Mucosa of gallbladder (tissue), 1 donor: ENCODE measurements at regions not wholly inside any gene's neighbourhood (a gene's known extent, or its start where the extent isn't known, plus 50 kb on each side); places are given as distances from the start of the nearest gene placed in this dataset.
A peak's percentile ranks its signal among the peaks of the same experiment; 100 is the strongest.
"Not testable (repeated sequence)": the region's sequence is repeated elsewhere in the genome, so short reads cannot be mapped to it uniquely, and the experiment has no call there.

ENCODE experiments used
- DNase-seq: peaks from one replicate; pipeline ENCODE4 v3.0.0-alpha.2; 2020; ENCODE audit warnings: low spot score
- donor health status: DM: no; HTN: no; CAD: no.

DNA sequence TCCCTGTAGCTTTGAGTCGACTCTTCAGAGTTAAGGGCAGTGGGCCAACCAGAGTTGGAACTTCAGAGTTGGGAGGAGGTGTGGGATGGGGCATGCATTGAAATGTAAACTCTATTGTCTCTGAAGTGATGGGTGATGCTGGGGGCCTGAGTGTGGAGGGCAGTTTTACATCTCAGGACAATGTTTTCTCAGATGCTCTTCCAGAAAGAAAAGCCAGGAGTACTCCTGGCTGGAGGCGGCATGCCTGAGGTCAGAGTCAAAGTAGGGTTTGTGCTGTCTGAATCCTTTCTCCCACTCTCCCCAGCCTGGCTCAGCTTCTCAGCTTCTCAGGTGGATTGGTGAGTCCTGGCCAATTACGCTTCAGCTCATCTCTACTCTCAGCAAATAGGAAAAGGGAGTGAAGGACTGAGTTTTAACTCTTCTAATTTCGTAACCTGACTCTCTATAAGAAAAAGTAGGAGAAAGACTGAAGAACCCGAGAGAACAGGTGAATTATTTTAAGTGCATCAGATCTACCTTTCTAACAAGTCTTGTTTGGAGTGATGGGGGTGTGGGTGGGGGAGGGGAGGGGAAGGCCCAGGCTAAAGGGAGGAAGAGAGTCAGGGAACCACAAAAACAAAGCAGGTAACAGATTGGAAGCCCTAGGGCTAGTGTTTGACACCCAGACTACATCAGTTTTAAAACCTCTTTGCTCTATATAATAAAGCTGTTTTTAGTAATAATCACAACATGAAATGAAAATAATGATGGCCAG is 107.5 kb upstream of the PELI1 start:
- DNase-seq, result no peak

DNA sequence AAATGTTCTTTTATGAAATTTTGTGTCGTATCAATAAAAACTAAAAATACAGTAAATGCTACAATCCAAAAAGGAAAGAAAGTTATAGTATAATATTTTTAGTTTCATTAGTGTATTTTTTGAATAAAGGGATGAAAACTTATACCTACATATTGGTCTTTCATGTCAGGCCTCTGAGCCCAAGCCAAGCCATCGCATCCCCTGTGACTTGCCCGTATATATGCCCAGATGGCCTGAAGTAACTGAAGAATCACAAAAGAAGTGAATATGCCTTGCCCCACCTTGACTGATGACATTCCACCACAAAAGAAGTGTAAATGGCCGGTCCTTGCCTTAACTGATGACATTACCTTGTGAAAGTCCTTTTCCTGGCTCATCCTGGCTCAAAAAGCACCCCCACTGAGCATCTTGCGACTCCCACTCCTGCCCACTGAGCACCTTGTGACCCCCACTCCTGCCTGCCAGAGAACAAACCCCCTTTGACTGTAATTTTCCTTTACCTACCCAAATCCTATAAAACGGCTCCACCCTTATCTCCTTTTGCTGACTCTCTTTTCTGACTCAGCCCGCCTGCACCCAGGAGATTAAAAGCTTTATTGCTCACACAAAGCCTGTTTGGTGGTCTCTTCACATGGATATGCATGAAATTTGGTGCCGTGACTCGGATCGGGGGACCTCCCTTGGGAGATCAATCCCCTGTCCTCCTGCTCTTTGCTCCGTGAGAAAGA is 108.2 kb upstream of the PELI1 start:
- DNase-seq, result not testable (repeated sequence)

- DNase-seq, result not testable (repeated sequence)
These were observed 109.2 kb upstream of the PELI1 start for GRCh38 chr2:64253421-64253820.

DNA sequence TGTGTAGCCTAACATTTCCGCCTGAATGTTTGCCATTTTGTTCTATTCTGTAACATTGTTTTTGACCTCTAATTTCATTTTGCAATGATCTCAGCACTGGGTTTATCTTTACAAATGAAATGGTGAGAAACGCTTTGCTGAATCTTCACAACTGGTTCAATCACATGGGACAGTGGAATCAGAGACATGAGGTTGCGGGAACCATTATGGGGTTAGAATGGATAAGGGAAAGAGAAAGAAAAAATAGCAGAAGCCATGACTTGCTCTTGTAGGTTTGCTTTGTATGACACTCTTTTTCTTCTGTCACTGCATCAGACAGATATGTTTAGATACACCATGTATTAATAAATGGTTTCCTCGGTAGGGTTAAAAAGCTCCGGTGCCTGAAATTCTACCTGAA is 114.3 kb upstream of the PELI1 start:
- no peak for DNase-seq

- peak; percentile 28 for DNase-seq
These were observed 115.1 kb upstream of the PELI1 start for GRCh38 chr2:64259312-64259711.

DNA sequence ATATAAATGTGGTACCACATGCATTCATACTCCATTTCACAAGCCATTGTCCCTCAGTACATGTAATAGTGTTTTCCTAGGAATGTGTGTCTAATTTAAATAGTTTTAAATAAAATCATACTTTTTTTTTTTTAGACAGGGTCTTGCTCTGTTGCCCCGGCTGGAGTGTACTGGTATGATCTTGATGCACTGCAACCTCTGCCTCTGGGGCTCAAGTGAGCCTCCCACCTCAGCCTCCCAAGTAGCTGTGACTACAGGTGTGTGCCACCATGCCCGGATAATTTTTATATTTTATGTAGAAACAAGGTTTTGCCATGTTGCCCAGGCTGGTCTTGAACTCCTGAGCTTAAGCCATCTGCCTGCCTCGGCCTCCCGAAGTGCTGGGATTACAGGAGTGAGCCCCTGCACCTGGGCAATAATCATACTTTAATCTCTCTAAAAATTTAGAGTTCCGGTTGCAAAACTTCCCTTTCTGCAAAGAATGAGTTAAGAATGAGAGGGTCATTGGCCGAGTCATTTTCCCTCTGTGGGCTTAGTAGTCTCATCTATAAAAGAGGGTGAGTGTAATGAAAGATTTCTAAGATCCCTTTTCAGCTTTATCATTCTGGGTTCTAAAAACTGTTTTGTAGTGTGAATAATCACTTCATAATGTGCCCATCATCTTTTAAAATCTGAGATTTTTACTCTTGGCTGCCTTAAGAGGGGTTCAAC is 116.0 kb upstream of the PELI1 start:
- DNase-seq, result no peak

DNA sequence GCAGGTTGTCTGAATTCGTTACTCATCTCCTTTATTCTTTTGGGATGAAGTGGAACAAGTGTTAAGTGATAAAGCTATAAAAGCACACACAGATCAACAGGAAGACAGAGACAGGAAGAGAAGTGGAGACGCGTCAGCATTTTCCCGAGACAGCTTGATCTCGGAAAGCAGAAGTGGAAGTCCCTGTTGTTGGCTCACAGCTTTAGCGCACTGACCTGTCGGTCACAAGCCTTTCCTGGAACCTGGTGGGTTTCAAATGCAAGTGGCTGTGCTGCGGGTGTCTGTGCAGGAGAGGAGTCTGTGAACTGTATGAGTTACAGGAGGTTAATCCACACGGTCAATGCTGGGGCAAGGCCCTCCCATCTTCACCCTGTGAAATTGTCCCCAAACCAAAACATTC is 116.6 kb upstream of the PELI1 start:
- DNase-seq, result peak; percentile 65

DNA sequence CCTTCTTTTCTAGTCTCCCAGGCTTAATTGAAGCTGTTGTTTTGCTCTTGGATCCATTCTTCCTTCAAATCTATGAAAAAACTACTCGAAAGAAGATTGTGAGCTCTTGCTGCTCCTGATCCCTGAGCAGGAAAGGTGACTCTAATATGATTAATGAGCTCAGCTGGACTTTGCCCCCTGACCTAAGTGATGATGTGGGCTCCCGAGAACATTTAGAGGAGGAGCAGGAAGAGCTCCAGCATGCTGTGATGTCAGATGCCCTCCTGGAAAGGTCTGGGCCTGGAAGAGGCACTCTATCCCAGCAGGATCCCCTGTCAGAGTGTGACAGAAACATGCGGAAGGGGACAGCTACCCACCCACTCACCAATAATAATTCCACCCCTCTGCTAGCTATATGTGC is 117.9 kb upstream of the PELI1 start:
- DNase-seq, result peak; percentile 89

GRCh38 chr2:64262816-64263215 is 118.6 kb upstream of the PELI1 start:
- DNase-seq, result no peak

DNA sequence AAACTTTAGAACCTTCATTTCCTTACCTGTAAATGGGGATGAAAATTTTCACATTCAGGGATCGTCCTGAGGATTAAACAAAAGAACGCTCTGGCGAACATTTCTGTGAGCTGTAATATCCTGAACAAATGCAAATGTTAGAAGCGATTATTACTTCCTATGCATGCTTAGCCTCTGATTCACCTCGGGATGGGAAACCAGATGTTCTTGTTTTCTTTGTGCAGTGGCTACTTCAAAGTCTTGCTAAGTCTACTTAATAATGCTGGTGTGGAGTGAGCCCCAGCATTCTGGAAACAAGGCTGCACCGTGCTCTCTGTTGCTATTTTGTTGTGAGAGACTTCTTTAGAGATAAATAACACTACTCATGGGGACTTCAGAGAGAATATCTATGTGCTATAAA is 119.1 kb upstream of the PELI1 start:
- peak; percentile 36 for DNase-seq

DNA sequence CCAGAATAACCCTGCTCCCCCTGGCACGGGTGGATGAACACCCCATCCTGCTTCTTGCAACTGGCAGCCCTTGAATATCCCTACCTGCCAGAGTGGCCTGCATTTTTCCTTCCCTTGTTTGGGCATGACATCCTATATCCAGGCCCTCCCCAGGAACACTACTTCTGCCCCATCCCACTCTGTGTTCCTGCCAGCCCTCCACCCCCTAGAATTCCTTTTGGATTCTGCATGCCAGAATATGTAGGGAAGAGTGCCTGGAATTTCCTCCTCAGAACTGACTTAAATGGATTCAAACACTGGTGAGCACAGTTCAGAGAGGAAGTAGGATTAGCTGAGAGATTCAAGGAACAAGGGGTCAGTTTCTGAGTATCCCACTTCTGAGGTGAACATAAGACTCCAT is 123.5 kb upstream of the PELI1 start:
- no peak for DNase-seq

DNA sequence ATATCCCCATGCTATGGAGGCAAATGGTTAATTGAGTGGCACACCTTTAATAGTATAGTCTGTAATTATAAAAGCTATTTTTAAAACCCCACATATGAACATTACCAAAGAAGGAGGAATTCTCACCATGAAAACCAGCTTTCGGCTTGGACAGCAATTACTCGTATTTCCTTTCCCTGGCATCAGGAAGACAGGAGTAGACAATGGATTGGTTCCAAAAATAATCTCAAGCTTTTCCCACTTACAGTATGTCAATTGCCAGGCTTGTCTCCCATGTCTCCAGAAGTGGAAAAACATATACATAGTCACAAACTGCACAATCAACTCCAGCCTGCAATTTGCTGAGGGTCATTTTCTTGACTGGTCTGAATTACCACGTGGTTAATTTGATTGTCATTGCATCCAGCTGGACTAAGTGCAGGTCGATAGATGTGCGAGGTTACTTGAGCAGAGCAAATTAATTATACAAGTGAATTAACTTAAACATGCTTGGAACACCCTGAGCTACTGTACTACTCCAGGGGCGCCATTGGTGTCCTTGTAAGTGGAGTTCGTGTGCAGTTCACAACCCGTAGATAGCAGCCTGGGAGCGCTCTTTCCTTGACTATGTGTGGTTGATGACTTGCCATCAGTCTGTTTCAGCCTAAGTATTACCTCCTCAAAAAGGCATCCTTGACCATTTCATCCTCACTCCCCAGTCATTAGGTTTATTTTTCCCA is 124.3 kb upstream of the PELI1 start:
- no peak for DNase-seq

GRCh38 chr2:64273524-64274398 is 129.5 kb upstream of the PELI1 start:
- DNase-seq, result peak; percentile 45

- DNase-seq, result no peak
These were observed 130.4 kb upstream of the PELI1 start for GRCh38 chr2:64274399-64275173.

- DNase-seq, result no peak
These were observed 130.9 kb upstream of the PELI1 start for GRCh38 chr2:64275174-64275466.

DNA sequence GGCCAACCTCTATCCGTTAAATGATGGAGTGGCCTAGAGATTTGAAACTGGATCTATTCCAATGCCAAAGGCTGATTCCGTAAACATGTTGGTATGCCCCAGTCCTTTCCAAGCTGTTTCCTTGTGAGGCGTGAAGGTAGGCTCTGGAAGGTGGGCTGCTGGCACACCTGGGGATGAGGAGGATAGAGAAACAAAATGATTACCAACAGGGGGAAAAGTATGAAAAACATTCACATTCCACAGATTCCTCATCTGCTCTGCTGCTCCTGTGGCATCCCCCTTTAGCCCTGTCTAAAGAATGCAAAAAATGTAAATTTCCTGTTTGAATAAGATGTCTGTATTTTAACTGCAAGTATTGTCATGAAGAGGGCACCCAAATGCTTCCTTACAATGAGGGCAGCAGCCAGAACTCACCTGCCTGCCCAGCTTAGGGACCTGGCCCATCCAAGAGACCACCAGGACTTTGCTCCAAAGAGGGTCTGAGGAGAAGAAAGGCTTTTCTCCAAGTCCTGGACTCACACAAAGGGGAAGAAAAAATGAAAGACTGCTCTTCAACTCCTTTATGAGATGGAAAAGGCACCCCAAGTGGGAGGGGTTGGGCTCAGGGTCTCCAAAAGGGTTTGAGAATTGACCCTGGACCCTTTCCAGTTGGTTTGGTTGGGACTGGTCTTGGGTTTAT is 132.3 kb upstream of the PELI1 start:
- DNase-seq, result no peak

DNA sequence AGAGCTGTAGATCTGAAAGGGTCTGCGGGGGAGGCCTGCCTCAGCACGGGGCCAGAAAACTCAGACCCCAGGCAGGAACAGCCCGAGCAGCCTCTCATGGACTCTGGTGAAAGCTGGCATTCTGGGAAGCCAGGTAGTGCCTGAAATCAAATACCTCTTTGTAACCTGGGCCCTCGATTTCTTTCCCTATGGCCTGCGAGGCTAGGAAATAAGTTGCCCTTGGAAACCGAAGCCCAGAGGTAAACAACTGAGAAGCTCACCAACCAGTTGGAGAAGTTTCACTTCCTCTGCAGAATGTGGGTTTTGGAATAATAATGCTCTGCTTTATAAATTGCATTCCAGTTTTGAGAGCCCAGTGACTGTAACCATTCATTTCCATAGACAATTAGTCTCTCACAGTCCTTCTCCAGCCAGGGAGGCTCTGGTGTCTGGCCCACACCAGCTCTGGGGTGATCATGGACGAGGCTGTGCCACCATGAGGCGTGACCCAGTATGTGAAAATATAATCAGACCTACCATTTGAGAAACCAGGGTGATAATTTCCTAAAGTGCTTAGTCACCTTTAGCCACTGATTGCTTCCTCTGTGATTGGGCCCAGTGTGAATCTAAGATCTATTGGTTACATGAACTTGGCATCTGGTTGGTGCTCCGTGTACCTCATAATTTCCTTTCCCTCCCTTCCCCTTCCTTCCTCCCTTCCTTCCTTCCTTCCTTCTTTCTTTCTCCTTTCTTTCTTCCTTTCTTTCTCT is 133.1 kb upstream of the PELI1 start:
- no peak for DNase-seq

DNA sequence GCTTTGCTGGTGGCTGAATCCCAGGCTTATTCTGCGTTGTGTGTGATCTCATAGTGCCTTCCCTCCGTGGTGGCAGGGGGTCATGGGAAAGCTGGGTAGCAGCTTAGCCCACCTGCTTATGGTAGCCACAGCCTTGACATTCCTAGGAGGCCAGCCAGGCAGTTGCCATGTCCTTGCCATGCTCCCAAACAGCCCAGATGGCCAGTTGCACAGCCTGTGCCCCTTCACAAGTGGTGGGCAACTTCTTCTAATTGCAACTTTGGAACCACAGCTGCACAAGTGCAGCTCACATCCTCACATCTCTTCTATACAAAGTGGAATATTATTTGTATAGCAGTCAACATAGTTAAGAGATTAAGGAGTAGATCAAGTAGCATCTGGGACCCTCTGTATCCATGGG is 136.6 kb upstream of the PELI1 start:
- DNase-seq, result not testable (repeated sequence)

GRCh38 chr2:64283006-64283570 is 138.9 kb upstream of the PELI1 start:
- DNase-seq, result no peak
